ENCODE measurements at regions not wholly inside any gene's neighbourhood (a gene's known extent, or its start where the extent isn't known, plus 50 kb on each side); places are given as distances from the start of the nearest gene placed in this dataset.

- H2AFZ ChIP-seq (ENCODE audit: low read depth, low read length) = no peak overlapping the region
- no peak overlapping the region for H3K4me2 ChIP-seq (ENCODE audit: low read length)
- H3K79me2 ChIP-seq (ENCODE audit: low read length) = no peaks in the 10 kb centered on the region
- H3K27me3 ChIP-seq (ENCODE audit: low read depth, low read length) = no peaks in the 10 kb centered on the region
- no peaks in the 10 kb centered on the region for H3K4me1 ChIP-seq (ENCODE audit: low read length)
- TF ChIP-seq CTCF (IDR thresholded peaks at IDR 0.05; ENCODE audit: low read depth, low read length) = no peak
- no peak for TF ChIP-seq EZH2phosphoT487 (IDR thresholded peaks at IDR 0.05; ENCODE audit: low read depth)
- no peak overlapping the region for H3K4me3 ChIP-seq (ENCODE audit: low read length)
- no peaks in the 10 kb centered on the region for H3K36me3 ChIP-seq (replicated peaks; ENCODE audit: low read depth, low read length)
- H4K20me1 ChIP-seq (ENCODE audit: insufficient read depth, low read length) = no peaks in the 10 kb centered on the region
- H3K27ac ChIP-seq (ENCODE audit: low read length) = no peak overlapping the region
- no peak overlapping the region for H3K9ac ChIP-seq (ENCODE audit: low read length)
- H3K9me3 ChIP-seq (ENCODE audit: insufficient read depth, low read length) = no peaks in the 10 kb centered on the region
Measured at GRCh38 chrX:5528057-5528456, 700.6 kb downstream of the NLGN4X start.

GRCh38 chrX:5526191-5526590, 702.5 kb downstream of the NLGN4X start:
- H2AFZ ChIP-seq (ENCODE audit: low read depth, low read length) = no peak overlapping the region
- H3K4me3 ChIP-seq (ENCODE audit: low read length) = no peak overlapping the region
- H3K4me1 ChIP-seq (ENCODE audit: low read length) = no peaks in the 10 kb centered on the region
- no peak overlapping the region for H3K4me2 ChIP-seq (ENCODE audit: low read length)
- H3K36me3 ChIP-seq (replicated peaks; ENCODE audit: low read depth, low read length) = no peaks in the 10 kb centered on the region
- H3K9me3 ChIP-seq (ENCODE audit: insufficient read depth, low read length) = no peaks in the 10 kb centered on the region
- no peaks in the 10 kb centered on the region for H4K20me1 ChIP-seq (ENCODE audit: insufficient read depth, low read length)
- H3K79me2 ChIP-seq (ENCODE audit: low read length) = no peaks in the 10 kb centered on the region
- no peaks in the 10 kb centered on the region for H3K27me3 ChIP-seq (ENCODE audit: low read depth, low read length)
- no peak overlapping the region for H3K27ac ChIP-seq (ENCODE audit: low read length)
- no peak overlapping the region for H3K9ac ChIP-seq (ENCODE audit: low read length)
- TF ChIP-seq CTCF (IDR thresholded peaks at IDR 0.05; ENCODE audit: low read depth, low read length) (no peak), EZH2phosphoT487 (IDR thresholded peaks at IDR 0.05; ENCODE audit: low read depth) (no peak)

GRCh38 chrX:5490786-5491563, 737.7 kb downstream of the NLGN4X start:
- Histone ChIP-seq H3K27me3 (ENCODE audit: low read depth, low read length) (no peaks in the 10 kb centered on the region), H3K9ac (ENCODE audit: low read length) (no peak overlapping the region), H3K27ac (ENCODE audit: low read length) (no peak overlapping the region), H2AFZ (ENCODE audit: low read depth, low read length) (no peak overlapping the region), H3K4me2 (ENCODE audit: low read length) (no peak overlapping the region), H4K20me1 (ENCODE audit: insufficient read depth, low read length) (no peaks in the 10 kb centered on the region), H3K79me2 (ENCODE audit: low read length) (no peaks in the 10 kb centered on the region), H3K36me3 (replicated peaks; ENCODE audit: low read depth, low read length) (no peaks in the 10 kb centered on the region), H3K4me3 (ENCODE audit: low read length) (no peak overlapping the region), H3K4me1 (ENCODE audit: low read length) (no peaks in the 10 kb centered on the region), H3K9me3 (ENCODE audit: insufficient read depth, low read length) (no peaks in the 10 kb centered on the region)
- TF ChIP-seq EZH2phosphoT487 (IDR thresholded peaks at IDR 0.05; ENCODE audit: low read depth) = no peak

- no peak overlapping the region for H3K9ac ChIP-seq (ENCODE audit: low read length)
- H3K4me3 ChIP-seq (ENCODE audit: low read length) = no peak overlapping the region
- H3K4me2 ChIP-seq (ENCODE audit: low read length) = no peak overlapping the region
- no peak overlapping the region for H3K27ac ChIP-seq (ENCODE audit: low read length)
- no peaks in the 10 kb centered on the region for H3K36me3 ChIP-seq (replicated peaks; ENCODE audit: low read depth, low read length)
- H3K9me3 ChIP-seq (ENCODE audit: insufficient read depth, low read length) = no peaks in the 10 kb centered on the region
- no peak overlapping the region for H2AFZ ChIP-seq (ENCODE audit: low read depth, low read length)
- no peak for TF ChIP-seq EZH2phosphoT487 (IDR thresholded peaks at IDR 0.05; ENCODE audit: low read depth)
- no peak for TF ChIP-seq CTCF (IDR thresholded peaks at IDR 0.05; ENCODE audit: low read depth, low read length)
- no peaks in the 10 kb centered on the region for H3K27me3 ChIP-seq (ENCODE audit: low read depth, low read length)
- no peaks in the 10 kb centered on the region for H4K20me1 ChIP-seq (ENCODE audit: insufficient read depth, low read length)
- no peaks in the 10 kb centered on the region for H3K79me2 ChIP-seq (ENCODE audit: low read length)
- no peaks in the 10 kb centered on the region for H3K4me1 ChIP-seq (ENCODE audit: low read length)
Measured at GRCh38 chrX:5474282-5474681, 754.4 kb downstream of the NLGN4X start.

All from OCI-LY3 (cell line).